ENCODE measurements at regions not wholly inside any gene's neighbourhood (a gene's known extent, or its start where the extent isn't known, plus 50 kb on each side); places are given as distances from the start of the nearest gene placed in this dataset.

DNA sequence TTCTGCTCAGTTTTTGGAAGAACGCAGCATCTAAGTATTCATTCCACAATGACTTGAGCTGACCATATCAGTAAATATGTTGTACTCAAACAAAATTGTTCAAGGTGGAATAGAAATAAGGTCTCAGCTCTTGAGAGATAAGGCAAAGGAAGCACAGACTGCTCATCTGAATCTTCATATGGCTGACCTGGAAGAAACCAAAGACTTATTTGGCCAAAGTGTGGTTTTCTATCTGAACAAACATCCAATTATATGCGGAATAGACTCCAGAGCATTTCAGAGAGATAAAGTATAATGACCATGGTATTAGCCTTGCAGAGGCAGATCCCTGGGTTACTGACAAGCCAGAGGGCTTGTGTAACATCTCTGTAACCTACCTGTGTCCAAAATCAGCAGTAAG, 308.7 kb downstream of the CD83 start:
- TF ChIP-seq, protein P1, sequence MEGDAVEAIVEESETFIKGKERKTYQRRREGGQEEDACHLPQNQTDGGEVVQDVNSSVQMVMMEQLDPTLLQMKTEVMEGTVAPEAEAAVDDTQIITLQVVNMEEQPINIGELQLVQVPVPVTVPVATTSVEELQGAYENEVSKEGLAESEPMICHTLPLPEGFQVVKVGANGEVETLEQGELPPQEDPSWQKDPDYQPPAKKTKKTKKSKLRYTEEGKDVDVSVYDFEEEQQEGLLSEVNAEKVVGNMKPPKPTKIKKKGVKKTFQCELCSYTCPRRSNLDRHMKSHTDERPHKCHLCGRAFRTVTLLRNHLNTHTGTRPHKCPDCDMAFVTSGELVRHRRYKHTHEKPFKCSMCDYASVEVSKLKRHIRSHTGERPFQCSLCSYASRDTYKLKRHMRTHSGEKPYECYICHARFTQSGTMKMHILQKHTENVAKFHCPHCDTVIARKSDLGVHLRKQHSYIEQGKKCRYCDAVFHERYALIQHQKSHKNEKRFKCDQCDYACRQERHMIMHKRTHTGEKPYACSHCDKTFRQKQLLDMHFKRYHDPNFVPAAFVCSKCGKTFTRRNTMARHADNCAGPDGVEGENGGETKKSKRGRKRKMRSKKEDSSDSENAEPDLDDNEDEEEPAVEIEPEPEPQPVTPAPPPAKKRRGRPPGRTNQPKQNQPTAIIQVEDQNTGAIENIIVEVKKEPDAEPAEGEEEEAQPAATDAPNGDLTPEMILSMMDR (IDR thresholded peaks at IDR 0.05; ENCODE audit: poor library complexity, severe bottlenecking): no peak
- H3K9me3 ChIP-seq (ENCODE audit: severe bottlenecking): no peaks in the 10 kb centered on the region
- no peaks in the 10 kb centered on the region for H3K36me3 ChIP-seq (ENCODE audit: low read depth)
- no peaks in the 10 kb centered on the region for H3K27me3 ChIP-seq (ENCODE audit: insufficient read depth, poor library complexity, severe bottlenecking)
- ATAC-seq (ENCODE audit: low read depth) (no peak), DNase-seq (ENCODE audit: low spot score) (no peak)
- H3K27ac ChIP-seq (ENCODE audit: poor library complexity, severe bottlenecking): no peak overlapping the region
- no peak overlapping the region for H3K4me3 ChIP-seq (ENCODE audit: severe bottlenecking)
- H3K4me1 ChIP-seq (ENCODE audit: insufficient read depth, poor library complexity, severe bottlenecking): no peaks in the 10 kb centered on the region

DNA sequence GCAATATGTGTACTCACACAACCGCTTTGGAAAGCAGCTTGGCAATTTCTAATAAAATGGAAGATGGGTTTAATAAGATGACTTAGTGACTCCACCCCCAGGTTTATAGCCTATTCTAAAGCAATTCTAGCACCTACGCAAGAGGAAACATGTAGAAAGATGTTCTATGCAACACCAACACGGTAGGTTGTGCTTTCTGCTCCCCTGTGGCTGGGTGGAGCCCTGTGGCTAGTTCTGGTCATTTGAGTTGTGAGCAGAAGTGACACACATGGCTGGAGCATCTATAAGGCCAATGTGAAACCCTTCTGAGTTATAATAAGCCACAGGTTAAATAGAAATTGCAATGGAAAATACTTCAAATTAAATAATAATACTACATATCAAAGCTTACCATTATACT, 310.7 kb downstream of the CD83 start:
- no peaks in the 10 kb centered on the region for H3K9me3 ChIP-seq (ENCODE audit: severe bottlenecking)
- H3K27me3 ChIP-seq (ENCODE audit: insufficient read depth, poor library complexity, severe bottlenecking): no peaks in the 10 kb centered on the region
- H3K4me3 ChIP-seq (ENCODE audit: severe bottlenecking): no peak overlapping the region
- ATAC-seq (ENCODE audit: low read depth): no peak
- TF ChIP-seq, protein P1 (IDR thresholded peaks at IDR 0.05; ENCODE audit: poor library complexity, severe bottlenecking): no peak
- H3K36me3 ChIP-seq (ENCODE audit: low read depth): no peaks in the 10 kb centered on the region
- DNase-seq (ENCODE audit: low spot score): no peak
- H3K27ac ChIP-seq (ENCODE audit: poor library complexity, severe bottlenecking): no peak overlapping the region
- H3K4me1 ChIP-seq (ENCODE audit: insufficient read depth, poor library complexity, severe bottlenecking): peaks cover 7% of the 10 kb centered on the region

DNA sequence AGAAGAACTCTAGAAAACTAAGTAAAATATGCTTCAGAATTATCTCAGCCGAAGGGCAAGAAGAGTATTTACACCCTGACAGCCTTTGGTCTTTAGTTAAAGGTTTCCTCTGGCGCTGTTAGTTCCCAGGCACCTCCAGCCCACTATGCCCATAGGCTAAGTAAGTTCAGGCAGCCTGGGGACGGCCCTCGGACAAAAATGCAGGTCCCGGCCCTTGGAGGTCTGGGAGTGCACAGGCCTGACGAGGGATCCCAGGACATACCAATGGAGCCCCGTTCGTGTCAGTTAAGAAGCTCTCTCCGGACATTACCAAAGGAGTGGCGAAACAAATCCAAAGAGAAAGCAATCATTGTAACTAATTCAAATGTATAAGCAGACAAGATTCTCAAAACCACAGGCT, 311.8 kb downstream of the CD83 start:
- Histone ChIP-seq H3K4me1 (ENCODE audit: insufficient read depth, poor library complexity, severe bottlenecking) (peaks cover 7% of the 10 kb centered on the region), H3K36me3 (ENCODE audit: low read depth) (no peaks in the 10 kb centered on the region), H3K9me3 (ENCODE audit: severe bottlenecking) (no peaks in the 10 kb centered on the region), H3K4me3 (ENCODE audit: severe bottlenecking) (no peak overlapping the region), H3K27ac (ENCODE audit: poor library complexity, severe bottlenecking) (no peak overlapping the region), H3K27me3 (ENCODE audit: insufficient read depth, poor library complexity, severe bottlenecking) (no peaks in the 10 kb centered on the region)
- no peak for ATAC-seq (ENCODE audit: low read depth)
- TF ChIP-seq, protein P1 (IDR thresholded peaks at IDR 0.05; ENCODE audit: poor library complexity, severe bottlenecking): no peak
- no peak for DNase-seq (ENCODE audit: low spot score)

DNA sequence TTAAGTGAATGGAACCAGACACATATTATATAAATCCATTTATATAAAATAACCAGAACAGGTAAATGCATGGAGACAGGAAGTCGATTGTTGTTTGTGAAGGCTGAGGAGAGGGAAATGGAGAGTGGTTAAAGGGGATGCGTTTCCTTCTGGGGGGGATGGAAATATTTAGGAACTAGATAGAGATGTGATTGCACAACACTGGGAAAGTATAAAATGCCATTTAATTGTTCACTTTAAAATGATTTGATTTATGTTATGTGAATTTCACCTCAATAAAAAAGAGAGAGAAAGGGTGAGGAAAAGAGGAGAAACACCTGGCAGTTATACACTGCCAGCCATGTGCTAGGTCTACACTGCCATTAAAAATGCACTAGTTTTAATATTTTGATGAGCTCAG, 312.6 kb downstream of the CD83 start:
- TF ChIP-seq, protein P1 (IDR thresholded peaks at IDR 0.05; ENCODE audit: poor library complexity, severe bottlenecking): no peak
- Histone ChIP-seq H3K27me3 (ENCODE audit: insufficient read depth, poor library complexity, severe bottlenecking) (no peaks in the 10 kb centered on the region), H3K36me3 (ENCODE audit: low read depth) (no peaks in the 10 kb centered on the region), H3K4me1 (ENCODE audit: insufficient read depth, poor library complexity, severe bottlenecking) (peaks cover 7% of the 10 kb centered on the region), H3K9me3 (ENCODE audit: severe bottlenecking) (no peaks in the 10 kb centered on the region), H3K27ac (ENCODE audit: poor library complexity, severe bottlenecking) (no peak overlapping the region), H3K4me3 (ENCODE audit: severe bottlenecking) (no peak overlapping the region)
- DNase-seq (ENCODE audit: low spot score): no peak
- no peak for ATAC-seq (ENCODE audit: low read depth)

DNA sequence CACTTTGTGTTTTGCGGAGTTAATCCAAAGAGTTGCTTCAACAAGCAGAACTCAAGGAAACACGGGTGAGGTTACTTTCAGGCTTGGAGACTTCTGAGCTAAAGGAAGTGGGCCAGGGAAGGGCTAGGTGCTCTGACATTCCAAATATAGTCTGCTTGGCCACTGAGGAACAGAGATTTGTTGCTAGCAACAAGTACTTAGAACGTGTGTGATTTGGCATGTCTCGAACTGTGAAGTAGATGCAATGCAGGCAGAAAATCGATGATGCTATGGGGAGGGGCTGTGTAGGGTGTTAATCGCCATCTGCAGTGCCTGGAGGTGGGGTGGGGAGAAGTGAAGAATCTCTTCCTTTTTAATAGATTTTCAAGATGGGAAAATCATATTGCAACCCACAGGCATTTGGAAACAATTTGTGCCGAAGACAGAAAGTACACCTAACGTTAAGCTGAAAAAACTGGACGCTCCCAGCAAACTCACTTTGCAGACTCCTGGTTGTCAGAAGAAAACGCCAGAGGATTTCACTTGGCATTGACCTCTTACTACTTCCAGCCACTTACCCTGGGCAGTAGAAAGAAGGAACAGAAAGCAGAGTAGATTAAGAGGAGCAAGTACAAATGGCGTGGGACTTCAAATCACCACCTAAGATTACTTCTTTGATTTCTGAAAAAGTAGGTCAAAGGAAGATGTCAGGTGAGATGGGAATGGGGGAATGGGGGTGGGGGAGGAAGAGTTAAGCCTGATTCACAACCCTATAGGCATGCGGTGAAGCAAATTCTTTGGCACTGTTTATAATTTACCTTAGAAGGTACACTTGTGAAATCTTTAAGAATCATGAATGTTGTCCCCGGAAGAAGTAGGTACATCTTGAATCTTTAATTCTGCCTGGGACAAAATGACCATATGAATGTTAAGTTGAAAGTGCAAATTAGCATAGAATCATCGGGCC, 314.1 kb downstream of the CD83 start:
- TF ChIP-seq, protein P1 (IDR thresholded peaks at IDR 0.05; ENCODE audit: poor library complexity, severe bottlenecking): no peak
- no peak overlapping the region for H3K4me3 ChIP-seq (ENCODE audit: severe bottlenecking)
- no peaks in the 10 kb centered on the region for H3K9me3 ChIP-seq (ENCODE audit: severe bottlenecking)
- no peaks in the 10 kb centered on the region for H3K36me3 ChIP-seq (ENCODE audit: low read depth)
- H3K4me1 ChIP-seq (ENCODE audit: insufficient read depth, poor library complexity, severe bottlenecking): peaks cover 7% of the 10 kb centered on the region
- DNase-seq (ENCODE audit: low spot score): no peak
- H3K27me3 ChIP-seq (ENCODE audit: insufficient read depth, poor library complexity, severe bottlenecking): no peaks in the 10 kb centered on the region
- 0 out of 3 replicates have a peak, but pooled peaks have one; percentile 31 for ATAC-seq (ENCODE audit: low read depth)
- H3K27ac ChIP-seq (ENCODE audit: poor library complexity, severe bottlenecking): no peak overlapping the region
